Mammary epithelial cell (primary cell): ENCODE measurements at regions not wholly inside any gene's neighbourhood (a gene's known extent, or its start where the extent isn't known, plus 50 kb on each side); places are given as distances from the start of the nearest gene placed in this dataset.

Experiments
- EZH2 ChIP-seq: IDR thresholded peaks from 2 replicates; pipeline ENCODE4 v1.6.1; 2012; ENCODE audit warnings: low read length, inconsistent platforms, borderline replicate concordance
- TF ChIP-seq, protein P1 (sequence below), 2 donors: IDR thresholded peaks in 1 of 2; conservative IDR thresholded peaks in 1 of 2; 2 replicates each; pipeline ENCODE4 v1.5.1; 2011 to 2012; ENCODE audit warnings: inconsistent platforms in 2 of 2, low read length in 2 of 2, mild to moderate bottlenecking in 2 of 2, control low read depth in 1 of 2, low read depth in 1 of 2; ENCODE audit not compliant: insufficient read depth in 1 of 2; ENCODE audit errors: extremely low read depth in 1 of 2

DNA sequence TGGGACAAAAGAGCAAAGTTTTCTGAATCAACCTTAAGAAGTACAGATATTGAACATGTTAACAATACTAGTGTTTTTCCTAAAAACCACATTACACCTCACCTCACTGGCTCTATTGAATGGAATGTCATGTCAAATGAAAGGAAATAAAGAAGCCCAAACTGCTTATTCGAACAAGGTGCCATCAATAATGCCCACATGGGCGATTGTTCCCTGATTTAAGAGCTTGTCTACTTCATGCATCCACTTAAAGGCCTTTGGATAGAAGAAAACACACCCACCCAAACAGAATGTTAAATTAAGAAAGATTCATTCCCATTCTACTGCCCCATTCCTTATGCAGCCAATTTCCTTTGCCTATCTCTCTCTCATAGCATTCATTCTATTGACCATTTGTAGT, 118.5 kb upstream of the PAQR3 start:
- TF ChIP-seq, protein P1, sequence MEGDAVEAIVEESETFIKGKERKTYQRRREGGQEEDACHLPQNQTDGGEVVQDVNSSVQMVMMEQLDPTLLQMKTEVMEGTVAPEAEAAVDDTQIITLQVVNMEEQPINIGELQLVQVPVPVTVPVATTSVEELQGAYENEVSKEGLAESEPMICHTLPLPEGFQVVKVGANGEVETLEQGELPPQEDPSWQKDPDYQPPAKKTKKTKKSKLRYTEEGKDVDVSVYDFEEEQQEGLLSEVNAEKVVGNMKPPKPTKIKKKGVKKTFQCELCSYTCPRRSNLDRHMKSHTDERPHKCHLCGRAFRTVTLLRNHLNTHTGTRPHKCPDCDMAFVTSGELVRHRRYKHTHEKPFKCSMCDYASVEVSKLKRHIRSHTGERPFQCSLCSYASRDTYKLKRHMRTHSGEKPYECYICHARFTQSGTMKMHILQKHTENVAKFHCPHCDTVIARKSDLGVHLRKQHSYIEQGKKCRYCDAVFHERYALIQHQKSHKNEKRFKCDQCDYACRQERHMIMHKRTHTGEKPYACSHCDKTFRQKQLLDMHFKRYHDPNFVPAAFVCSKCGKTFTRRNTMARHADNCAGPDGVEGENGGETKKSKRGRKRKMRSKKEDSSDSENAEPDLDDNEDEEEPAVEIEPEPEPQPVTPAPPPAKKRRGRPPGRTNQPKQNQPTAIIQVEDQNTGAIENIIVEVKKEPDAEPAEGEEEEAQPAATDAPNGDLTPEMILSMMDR (conservative IDR thresholded peaks at IDR 0.05 in 1 of 2, IDR thresholded peaks at IDR 0.05 in 1 of 2; ENCODE audit: extremely low read depth in 1 of 2, insufficient read depth in 1 of 2, low read depth in 1 of 2, low read length in 2 of 2) = no peak
- TF ChIP-seq EZH2 = no peak
